Mesothelial cell of epicardium (in vitro differentiated cells): ENCODE measurements at regions not wholly inside any gene's neighbourhood (a gene's known extent, or its start where the extent isn't known, plus 50 kb on each side); places are given as distances from the start of the nearest gene placed in this dataset.

ENCODE experiments used
- DNase-seq, 2 experiments: peaks; one replicate each; pipeline ENCODE4 v3.0.0; 2021; ENCODE audit warnings: low spot score in 2 of 2; ENCODE audit not compliant: unreplicated experiment in 2 of 2
- H3K27ac Mint-ChIP-seq: 2 replicates; pipeline ENCODE4 v1.8.0; 2021; ENCODE audit warnings: mixed read lengths
- H3K27me3 Mint-ChIP-seq: 2 replicates; pipeline ENCODE4 v1.8.0; 2021; ENCODE audit warnings: low read depth, mixed read lengths
- H3K36me3 Mint-ChIP-seq: 2 replicates; pipeline ENCODE4 v1.8.0; 2021; ENCODE audit warnings: mixed read lengths
- H3K4me1 Mint-ChIP-seq: 2 replicates; pipeline ENCODE4 v1.8.0; 2021; ENCODE audit warnings: mixed read lengths
- H3K4me3 Mint-ChIP-seq: 2 replicates; pipeline ENCODE4 v1.8.0; 2021; ENCODE audit warnings: mild to moderate bottlenecking, moderate library complexity, mixed read lengths
- H3K9me3 Mint-ChIP-seq: 2 replicates; pipeline ENCODE4 v1.8.0; 2021; ENCODE audit warnings: mixed read lengths
- TF ChIP-seq, protein P1 (sequence below): fragments of 200-600 bp; sonication (generic); IDR thresholded peaks from one replicate; pipeline ENCODE4 v1.5.0; 2021; ENCODE audit warnings: antibody characterized with exemption; ENCODE audit not compliant: unreplicated experiment

DNA sequence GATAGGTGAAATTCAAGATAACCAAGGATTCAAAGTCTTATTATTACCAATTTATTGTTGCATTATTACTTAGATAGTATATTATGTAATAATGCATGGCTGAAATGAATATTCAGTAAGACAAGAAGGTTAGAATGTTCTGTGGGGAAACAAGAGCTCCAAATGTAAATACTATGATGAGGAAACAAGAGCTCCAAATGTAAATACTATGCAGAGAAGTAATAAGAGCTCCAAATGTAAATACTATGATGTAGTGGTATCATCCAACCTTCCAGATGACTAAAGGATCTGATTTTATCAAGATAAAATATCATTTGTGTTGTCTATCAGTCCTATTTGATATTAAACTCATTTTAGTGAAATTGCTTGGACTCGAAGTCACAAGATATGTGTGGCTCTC, 82.2 kb upstream of the PCDH18 start:
- TF ChIP-seq, protein P1, sequence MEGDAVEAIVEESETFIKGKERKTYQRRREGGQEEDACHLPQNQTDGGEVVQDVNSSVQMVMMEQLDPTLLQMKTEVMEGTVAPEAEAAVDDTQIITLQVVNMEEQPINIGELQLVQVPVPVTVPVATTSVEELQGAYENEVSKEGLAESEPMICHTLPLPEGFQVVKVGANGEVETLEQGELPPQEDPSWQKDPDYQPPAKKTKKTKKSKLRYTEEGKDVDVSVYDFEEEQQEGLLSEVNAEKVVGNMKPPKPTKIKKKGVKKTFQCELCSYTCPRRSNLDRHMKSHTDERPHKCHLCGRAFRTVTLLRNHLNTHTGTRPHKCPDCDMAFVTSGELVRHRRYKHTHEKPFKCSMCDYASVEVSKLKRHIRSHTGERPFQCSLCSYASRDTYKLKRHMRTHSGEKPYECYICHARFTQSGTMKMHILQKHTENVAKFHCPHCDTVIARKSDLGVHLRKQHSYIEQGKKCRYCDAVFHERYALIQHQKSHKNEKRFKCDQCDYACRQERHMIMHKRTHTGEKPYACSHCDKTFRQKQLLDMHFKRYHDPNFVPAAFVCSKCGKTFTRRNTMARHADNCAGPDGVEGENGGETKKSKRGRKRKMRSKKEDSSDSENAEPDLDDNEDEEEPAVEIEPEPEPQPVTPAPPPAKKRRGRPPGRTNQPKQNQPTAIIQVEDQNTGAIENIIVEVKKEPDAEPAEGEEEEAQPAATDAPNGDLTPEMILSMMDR: no peak
- Mint-ChIP-seq H3K4me3 (no peak overlapping the region), H3K9me3 (no peaks in the 10 kb centered on the region), H3K4me1 (peaks cover 40% of the 10 kb centered on the region), H3K27me3 (no peaks in the 10 kb centered on the region), H3K27ac (no peak overlapping the region), H3K36me3 (peaks cover 1% of the 10 kb centered on the region)
- no peak for DNase-seq

GRCh38 chr4:137611998-137612700, 79.9 kb upstream of the PCDH18 start:
- Mint-ChIP-seq H3K9me3 (peaks cover 9% of the 10 kb centered on the region), H3K27me3 (no peaks in the 10 kb centered on the region), H3K4me1 (peaks cover 39% of the 10 kb centered on the region), H3K27ac (peak overlapping the region; percentile 87), H3K4me3 (no peak overlapping the region), H3K36me3 (peaks cover 2% of the 10 kb centered on the region)
- DNase-seq: no peak
- TF ChIP-seq, protein P1: no peak

DNA sequence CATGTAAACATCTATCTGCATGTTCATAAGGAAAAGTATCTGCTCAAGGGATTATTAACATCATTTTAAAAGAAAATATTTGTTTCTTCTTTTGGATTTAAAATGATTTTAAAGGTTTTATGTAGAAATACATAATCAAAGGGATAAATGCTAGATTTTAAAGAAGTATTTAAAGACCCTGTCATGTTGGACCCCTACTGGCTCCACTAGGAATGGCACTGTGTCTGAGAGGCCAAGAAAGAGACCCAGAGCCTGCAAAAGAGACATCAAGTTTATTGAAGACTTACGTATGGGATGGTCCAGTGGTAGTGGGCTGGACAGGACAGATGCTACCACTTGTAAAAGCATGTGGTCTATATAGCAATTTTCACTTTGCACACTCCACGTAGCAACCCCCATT, 78.7 kb upstream of the PCDH18 start:
- no peak for DNase-seq
- no peaks in the 10 kb centered on the region for H3K27me3 Mint-ChIP-seq
- H3K36me3 Mint-ChIP-seq: peaks cover 2% of the 10 kb centered on the region
- TF ChIP-seq, protein P1: peak; percentile 58
- H3K4me3 Mint-ChIP-seq: no peak overlapping the region
- H3K4me1 Mint-ChIP-seq: peaks cover 39% of the 10 kb centered on the region
- peaks cover 9% of the 10 kb centered on the region for H3K9me3 Mint-ChIP-seq
- peak overlapping the region; percentile 87 for H3K27ac Mint-ChIP-seq

DNA sequence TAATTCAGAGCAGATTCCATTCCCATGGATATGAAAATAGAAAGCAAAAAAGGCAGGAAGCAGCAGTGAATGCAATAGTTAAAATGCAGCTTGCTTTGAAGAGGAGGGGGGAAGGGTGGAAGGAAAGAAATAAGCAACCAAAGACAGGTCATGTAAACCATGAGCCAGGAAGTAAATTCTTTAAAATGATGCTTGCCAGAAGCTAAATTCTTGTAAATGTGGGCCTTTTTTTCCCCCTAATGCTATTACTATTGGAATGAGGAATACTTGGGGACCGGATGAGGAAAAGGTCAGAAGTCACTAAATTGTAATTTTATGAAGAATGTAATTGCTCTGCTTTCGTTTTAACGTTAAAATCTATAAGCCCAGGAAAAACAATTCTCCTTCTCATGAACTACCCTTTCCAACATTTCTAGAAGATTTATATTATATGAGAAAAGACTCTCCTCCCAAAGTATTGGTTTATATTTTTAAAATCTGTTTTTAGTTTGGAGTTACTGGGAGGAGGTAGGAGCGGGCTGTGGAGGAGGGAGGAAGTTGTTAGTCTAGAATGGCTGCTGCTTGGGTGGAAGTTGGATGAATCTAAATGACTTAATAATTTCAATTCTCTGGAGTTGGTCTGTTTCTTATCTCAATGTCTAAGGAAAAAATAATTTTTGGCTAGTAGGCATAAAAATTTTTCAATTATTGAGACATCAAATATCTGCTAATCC, 77.6 kb upstream of the PCDH18 start:
- Mint-ChIP-seq H3K27me3 (no peaks in the 10 kb centered on the region), H3K27ac (peak overlapping the region; percentile 92), H3K4me1 (peaks cover 39% of the 10 kb centered on the region), H3K9me3 (peaks cover 11% of the 10 kb centered on the region), H3K4me3 (peak overlapping the region; percentile 6), H3K36me3 (peaks cover 3% of the 10 kb centered on the region)
- TF ChIP-seq, protein P1: no peak
- no peak for DNase-seq

GRCh38 chr4:137608085-137608484, 75.8 kb upstream of the PCDH18 start:
- TF ChIP-seq, protein P1: no peak
- no peak for DNase-seq
- H3K4me1 Mint-ChIP-seq: peaks cover 47% of the 10 kb centered on the region
- H3K27ac Mint-ChIP-seq: peak overlapping the region; percentile 83
- peaks cover 3% of the 10 kb centered on the region for H3K36me3 Mint-ChIP-seq
- no peaks in the 10 kb centered on the region for H3K27me3 Mint-ChIP-seq
- peaks cover 12% of the 10 kb centered on the region for H3K9me3 Mint-ChIP-seq
- H3K4me3 Mint-ChIP-seq: no peak overlapping the region
